Mucosa of descending colon (tissue), 3 donors: ENCODE measurements at regions not wholly inside any gene's neighbourhood (a gene's known extent, or its start where the extent isn't known, plus 50 kb on each side); places are given as distances from the start of the nearest gene placed in this dataset.

Experiments
- ATAC-seq: fragments of 200-7000 bp; cut with Tn5 transposase; one replicate; pipeline ENCODE4 v1.9.1; 2020; ENCODE audit warnings: mild to moderate bottlenecking, moderate library complexity
- DNase-seq, 3 donors: peaks; one replicate each; pipeline ENCODE4 v3.0.0-alpha.2; 2020
- H3K36me3 ChIP-seq: fragments of 200-600 bp; one replicate; pipeline ENCODE4 v1.8.0; 2021; ENCODE audit warnings: low read depth, mild to moderate bottlenecking
- H3K4me1 ChIP-seq: fragments of 200-600 bp; one replicate; pipeline ENCODE4 v1.8.0; 2021; ENCODE audit warnings: low read depth, mild to moderate bottlenecking
- H3K4me3 ChIP-seq: fragments of 200-600 bp; one replicate; pipeline ENCODE4 v1.8.0; 2021; ENCODE audit warnings: mild to moderate bottlenecking
- H3K9me3 ChIP-seq: fragments of 200-600 bp; one replicate; pipeline ENCODE4 v1.8.0; 2021; ENCODE audit warnings: mild to moderate bottlenecking
- CTCF ChIP-seq: fragments of 200-600 bp; IDR thresholded peaks from one replicate; pipeline ENCODE4 v1.8.0; 2022; ENCODE audit warnings: antibody characterized with exemption, mild to moderate bottlenecking
- intact Hi-C, 2 donors: fragments of 100-400 bp; cut with DNase I in 1 of 2; cut with micrococcal nuclease in 1 of 2; formaldehyde crosslinking; loops; one replicate each; pipeline versions ENCODE4 v1.11.0 to v1.11.1; 2022; cut with DNase I, micrococcal nuclease
- donor health status: DM: no; HTN: no; CAD: no; lungs with moderate emphysema.
- donor health status: DM: no; HTN: no; CAD: no.
- donor health status: DM: no; HTN: yes; CAD: no.

- Histone ChIP-seq H3K36me3 (no peaks in the 10 kb centered on the region), H3K4me3 (no peak overlapping the region), H3K9me3 (no peaks in the 10 kb centered on the region), H3K4me1 (no peaks in the 10 kb centered on the region)
- intact Hi-C loops = no loop called here
- DNase-seq = no peak
- ATAC-seq = no peak
- TF ChIP-seq CTCF = no peak
These were observed 304.3 kb upstream of the UMPS start for GRCh38 chr3:124425972-124426371.

- H3K4me3 ChIP-seq = no peak overlapping the region
- no peaks in the 10 kb centered on the region for H3K4me1 ChIP-seq
- no peak for DNase-seq
- H3K9me3 ChIP-seq = no peaks in the 10 kb centered on the region
- intact Hi-C loops = no loop called here
- no peaks in the 10 kb centered on the region for H3K36me3 ChIP-seq
- ATAC-seq = no peak
- no peak for TF ChIP-seq CTCF
These were observed 301.7 kb upstream of the UMPS start for GRCh38 chr3:124428372-124429128.

- TF ChIP-seq CTCF = no peak
- Histone ChIP-seq H3K4me1 (no peaks in the 10 kb centered on the region), H3K4me3 (no peak overlapping the region), H3K36me3 (no peaks in the 10 kb centered on the region), H3K9me3 (no peaks in the 10 kb centered on the region)
- ATAC-seq (peak; percentile 63), DNase-seq (no peak)
- intact Hi-C loops = no loop called here
These were observed 301.0 kb upstream of the UMPS start for GRCh38 chr3:124429129-124429815.

GRCh38 chr3:124431331-124431994, 298.8 kb upstream of the UMPS start:
- intact Hi-C loops = no loop called here
- ATAC-seq (no peak), DNase-seq (no peak)
- Histone ChIP-seq H3K36me3 (no peaks in the 10 kb centered on the region), H3K9me3 (no peaks in the 10 kb centered on the region), H3K4me1 (no peaks in the 10 kb centered on the region), H3K4me3 (no peak overlapping the region)
- TF ChIP-seq CTCF = no peak

GRCh38 chr3:124434176-124434575, 296.1 kb upstream of the UMPS start:
- intact Hi-C loops = no loop called here
- TF ChIP-seq CTCF = no peak

More at GRCh38 chr3:124434176-124434575, 296.1 kb upstream of the UMPS start:
- no peaks in the 10 kb centered on the region for H3K9me3 ChIP-seq
- no peak for DNase-seq
- H3K36me3 ChIP-seq = no peaks in the 10 kb centered on the region
- no peaks in the 10 kb centered on the region for H3K4me1 ChIP-seq
- H3K4me3 ChIP-seq = no peak overlapping the region
- no peak for ATAC-seq
